ENCODE measurements at regions not wholly inside any gene's neighbourhood (a gene's known extent, or its start where the extent isn't known, plus 50 kb on each side); places are given as distances from the start of the nearest gene placed in this dataset.

GRCh38 chr1:173411835-173412742 is 65.0 kb upstream of the PRDX6 start:
- Histone ChIP-seq H3K9ac (ENCODE audit: low read length) (no peak overlapping the region), H3K9me2 (ENCODE audit: insufficient read depth) (no peaks in the 10 kb centered on the region), H3K27me3 (ENCODE audit: insufficient read depth, low read length) (no peaks in the 10 kb centered on the region), H3K79me2 (ENCODE audit: insufficient read depth, low read length) (no peaks in the 10 kb centered on the region), H4K20me1 (ENCODE audit: insufficient read depth) (no peaks in the 10 kb centered on the region), H3K36me3 (ENCODE audit: control insufficient read depth in 1 of 2, insufficient read depth in 2 of 2, low read length in 2 of 2) (no peaks in the 10 kb centered on the region), H3K4me2 (ENCODE audit: low read length) (no peak overlapping the region), H3K9me3 (ENCODE audit: control insufficient read depth in 1 of 2, insufficient read depth in 1 of 2, low read depth in 1 of 2, low read length in 2 of 2) (no peaks in the 10 kb centered on the region), H3K4me1 (ENCODE audit: control insufficient read depth in 1 of 2, insufficient read depth in 2 of 2, low read length in 2 of 2) (no peaks in the 10 kb centered on the region), H3K4me3 (replicated peaks in 1 of 2; ENCODE audit: low read depth in 1 of 2, low read length in 2 of 2) (no peak overlapping the region), H2AFZ (ENCODE audit: low read depth, low read length, poor library complexity, severe bottlenecking) (no peak overlapping the region), H3K27ac (ENCODE audit: low read depth, low read length) (no peak overlapping the region)
- RAD21 ChIA-PET (ENCODE audit: low non-redundant PET in 1 of 2, low total read pairs in 2 of 2, uncharacterized antibody in 2 of 2, unreplicated experiment in 2 of 2), result no interaction called here
- ATAC-seq (no peak), DNase-seq (ENCODE audit: low read depth, low spot score) (no peak)
- TF ChIP-seq POLR2AphosphoS5 (IDR thresholded peaks at IDR 0.05; ENCODE audit: low read depth, low read length), result no peak
- TF ChIP-seq ATF3 (IDR thresholded peaks at IDR 0.05), result no peak
- no peak for TF ChIP-seq TCF7L2 (IDR thresholded peaks at IDR 0.05; ENCODE audit: borderline replicate concordance, extremely low read depth, insufficient read depth, insufficient read length)
- TF ChIP-seq, protein P1, sequence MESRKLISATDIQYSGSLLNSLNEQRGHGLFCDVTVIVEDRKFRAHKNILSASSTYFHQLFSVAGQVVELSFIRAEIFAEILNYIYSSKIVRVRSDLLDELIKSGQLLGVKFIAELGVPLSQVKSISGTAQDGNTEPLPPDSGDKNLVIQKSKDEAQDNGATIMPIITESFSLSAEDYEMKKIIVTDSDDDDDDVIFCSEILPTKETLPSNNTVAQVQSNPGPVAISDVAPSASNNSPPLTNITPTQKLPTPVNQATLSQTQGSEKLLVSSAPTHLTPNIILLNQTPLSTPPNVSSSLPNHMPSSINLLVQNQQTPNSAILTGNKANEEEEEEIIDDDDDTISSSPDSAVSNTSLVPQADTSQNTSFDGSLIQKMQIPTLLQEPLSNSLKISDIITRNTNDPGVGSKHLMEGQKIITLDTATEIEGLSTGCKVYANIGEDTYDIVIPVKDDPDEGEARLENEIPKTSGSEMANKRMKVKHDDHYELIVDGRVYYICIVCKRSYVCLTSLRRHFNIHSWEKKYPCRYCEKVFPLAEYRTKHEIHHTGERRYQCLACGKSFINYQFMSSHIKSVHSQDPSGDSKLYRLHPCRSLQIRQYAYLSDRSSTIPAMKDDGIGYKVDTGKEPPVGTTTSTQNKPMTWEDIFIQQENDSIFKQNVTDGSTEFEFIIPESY (IDR thresholded peaks at IDR 0.05; ENCODE audit: extremely low read depth, insufficient replicate concordance, low read length), result no peak
- TF ChIP-seq, protein P2, sequence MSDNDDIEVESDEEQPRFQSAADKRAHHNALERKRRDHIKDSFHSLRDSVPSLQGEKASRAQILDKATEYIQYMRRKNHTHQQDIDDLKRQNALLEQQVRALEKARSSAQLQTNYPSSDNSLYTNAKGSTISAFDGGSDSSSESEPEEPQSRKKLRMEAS (IDR thresholded peaks at IDR 0.05), result no peak
- TF ChIP-seq EGR1 (IDR thresholded peaks at IDR 0.05; ENCODE audit: low read depth), result no peak
- no peak for TF ChIP-seq FOSL1 (IDR thresholded peaks at IDR 0.05; ENCODE audit: low read depth)
- no peak for TF ChIP-seq ZFX (IDR thresholded peaks at IDR 0.05)
- TF ChIP-seq, protein P3, sequence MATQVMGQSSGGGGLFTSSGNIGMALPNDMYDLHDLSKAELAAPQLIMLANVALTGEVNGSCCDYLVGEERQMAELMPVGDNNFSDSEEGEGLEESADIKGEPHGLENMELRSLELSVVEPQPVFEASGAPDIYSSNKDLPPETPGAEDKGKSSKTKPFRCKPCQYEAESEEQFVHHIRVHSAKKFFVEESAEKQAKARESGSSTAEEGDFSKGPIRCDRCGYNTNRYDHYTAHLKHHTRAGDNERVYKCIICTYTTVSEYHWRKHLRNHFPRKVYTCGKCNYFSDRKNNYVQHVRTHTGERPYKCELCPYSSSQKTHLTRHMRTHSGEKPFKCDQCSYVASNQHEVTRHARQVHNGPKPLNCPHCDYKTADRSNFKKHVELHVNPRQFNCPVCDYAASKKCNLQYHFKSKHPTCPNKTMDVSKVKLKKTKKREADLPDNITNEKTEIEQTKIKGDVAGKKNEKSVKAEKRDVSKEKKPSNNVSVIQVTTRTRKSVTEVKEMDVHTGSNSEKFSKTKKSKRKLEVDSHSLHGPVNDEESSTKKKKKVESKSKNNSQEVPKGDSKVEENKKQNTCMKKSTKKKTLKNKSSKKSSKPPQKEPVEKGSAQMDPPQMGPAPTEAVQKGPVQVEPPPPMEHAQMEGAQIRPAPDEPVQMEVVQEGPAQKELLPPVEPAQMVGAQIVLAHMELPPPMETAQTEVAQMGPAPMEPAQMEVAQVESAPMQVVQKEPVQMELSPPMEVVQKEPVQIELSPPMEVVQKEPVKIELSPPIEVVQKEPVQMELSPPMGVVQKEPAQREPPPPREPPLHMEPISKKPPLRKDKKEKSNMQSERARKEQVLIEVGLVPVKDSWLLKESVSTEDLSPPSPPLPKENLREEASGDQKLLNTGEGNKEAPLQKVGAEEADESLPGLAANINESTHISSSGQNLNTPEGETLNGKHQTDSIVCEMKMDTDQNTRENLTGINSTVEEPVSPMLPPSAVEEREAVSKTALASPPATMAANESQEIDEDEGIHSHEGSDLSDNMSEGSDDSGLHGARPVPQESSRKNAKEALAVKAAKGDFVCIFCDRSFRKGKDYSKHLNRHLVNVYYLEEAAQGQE (IDR thresholded peaks at IDR 0.05; ENCODE audit: low read depth), result no peak
- TF ChIP-seq ZNF274 (IDR thresholded peaks at IDR 0.05; ENCODE audit: low read depth, low read length), result no peak
- no peak for TF ChIP-seq ELF1 (IDR thresholded peaks at IDR 0.05; ENCODE audit: borderline replicate concordance, low read depth)
- intact Hi-C loops (cut with micrococcal nuclease), result no loop called here
- CTCF ChIA-PET, result no interaction called here
- POLR2A ChIA-PET, result no interaction called here
- no TSS peak for BruUV-seq (replicated peaks)
